Endothelial cell of umbilical vein (primary cell): ENCODE measurements at regions not wholly inside any gene's neighbourhood (a gene's known extent, or its start where the extent isn't known, plus 50 kb on each side); places are given as distances from the start of the nearest gene placed in this dataset.

Source experiments
- BruUV-seq: library from RNA; stranded (reverse); fragments of 400-500 nt; replicated peaks from 2 replicates; lab custom pipeline; 2021; lab: Mats Ljungman, UMichigan
- CTCF ChIA-PET: fragments of 300-600, 350-600 bp; sonication (Branson Sonifier 250); formaldehyde crosslinking; loops from one replicate; lab custom pipeline; 2021; ENCODE audit warnings: antibody characterized with exemption, inconsistent platforms; lab: Charles Lee
- POLR2A ChIA-PET: fragments of 300-600, 350-600 bp; sonication (Branson Sonifier 250); formaldehyde crosslinking; loops from one replicate; lab custom pipeline; 2021; ENCODE audit warnings: antibody characterized with exemption, inconsistent platforms; lab: Charles Lee
- DNase-seq: peaks from one replicate; pipeline ENCODE4 v3.0.0-alpha.2; 2011; ENCODE audit warnings: low read depth, low spot score
- FAIRE-seq: peaks from 2 replicates; lab custom pipeline; 2011; peaks lifted over from hg19 to GRCh38; lab: Jason Lieb, UNC
- H2AFZ ChIP-seq: 2 replicates; pipeline ENCODE4 v1.6.0; 2012; ENCODE audit warnings: low read depth, low read length, control low read depth, inconsistent platforms
- H3K27ac ChIP-seq: 2 replicates; pipeline ENCODE4 v1.5.1; 2011; ENCODE audit warnings: low read depth, mild to moderate bottlenecking, control low read depth, low read length, moderate library complexity; ENCODE audit not compliant: insufficient read depth
- H3K27me3 ChIP-seq, 2 experiments: 2 replicates each; pipeline versions ENCODE4 v1.6.0 to v1.6.1; 2011; ENCODE audit warnings: low read length in 2 of 2, mixed read lengths in 1 of 2; ENCODE audit not compliant: control insufficient read depth in 2 of 2, insufficient read depth in 2 of 2
- H3K36me3 ChIP-seq, 2 experiments: 2 replicates in 1 of 2; 3 replicates in 1 of 2; pipeline ENCODE4 v1.5.1; 2011; ENCODE audit warnings: low read length in 2 of 2, mild to moderate bottlenecking in 1 of 2, moderate library complexity in 1 of 2; ENCODE audit not compliant: control insufficient read depth in 2 of 2, insufficient read depth in 2 of 2; ENCODE audit errors: extremely low read depth in 1 of 2
- H3K4me1 ChIP-seq: 3 replicates; pipeline ENCODE4 v1.5.1; 2011; ENCODE audit warnings: mild to moderate bottlenecking, low read length; ENCODE audit not compliant: control insufficient read depth, insufficient read depth; ENCODE audit errors: extremely low read depth
- H3K4me2 ChIP-seq: 2 replicates; pipeline ENCODE4 v1.6.1; 2011; ENCODE audit warnings: low read length, control low read depth, mixed read lengths; ENCODE audit not compliant: insufficient read depth
- H3K4me3 ChIP-seq, 3 experiments: fragments of 200-600 bp in 1 of 3; sonication (generic), shearing (Covaris generic) in 1 of 3; replicated peaks in 1 of 3; 2 replicates each; pipeline ENCODE4 v1.5.1; 2011 to 2016; ENCODE audit warnings: control low read depth in 3 of 3, low read length in 3 of 3, mild to moderate bottlenecking in 2 of 3, inconsistent platforms in 1 of 3, low read depth in 1 of 3, moderate library complexity in 1 of 3; ENCODE audit not compliant: insufficient read depth in 1 of 3
- H3K79me2 ChIP-seq: 2 replicates; pipeline ENCODE4 v1.6.0; 2012; ENCODE audit warnings: low read length, inconsistent platforms; ENCODE audit not compliant: control insufficient read depth, insufficient read depth
- H3K9ac ChIP-seq: replicated peaks from 2 replicates; pipeline ENCODE3; 2011; ENCODE audit warnings: low read length, control low read depth; ENCODE audit not compliant: insufficient read depth; ENCODE audit errors: extremely low read depth
- H3K9me1 ChIP-seq: replicated peaks from 3 replicates; pipeline ENCODE4 v1.6.0; 2011; ENCODE audit warnings: mild to moderate bottlenecking, low read length; ENCODE audit not compliant: control insufficient read depth, insufficient read depth; ENCODE audit errors: extremely low read depth
- H3K9me3 ChIP-seq: replicated peaks from 2 replicates; pipeline ENCODE4 v1.5.1; 2012; ENCODE audit warnings: low read length, inconsistent platforms; ENCODE audit not compliant: control insufficient read depth, insufficient read depth
- H4K20me1 ChIP-seq: replicated peaks from 2 replicates; pipeline ENCODE3; 2011; ENCODE audit warnings: mild to moderate bottlenecking, low read length; ENCODE audit not compliant: control insufficient read depth, insufficient read depth; ENCODE audit errors: extremely low read depth
- EZH2 ChIP-seq: IDR thresholded peaks from 2 replicates; pipeline ENCODE4 v1.6.1; 2012; ENCODE audit warnings: borderline replicate concordance, low read depth, mild to moderate bottlenecking, moderate library complexity, low read length, inconsistent platforms; ENCODE audit not compliant: severe bottlenecking
- FOS ChIP-seq: IDR thresholded peaks from 2 replicates; pipeline ENCODE4 v1.6.1; 2011; ENCODE audit warnings: mild to moderate bottlenecking, low read length, moderate library complexity, borderline replicate concordance; ENCODE audit not compliant: insufficient read depth
- GATA2 ChIP-seq: IDR thresholded peaks from 2 replicates; pipeline ENCODE4 v1.7.0; 2011; ENCODE audit warnings: low read depth, mild to moderate bottlenecking, moderate library complexity, mixed read lengths, low read length; ENCODE audit not compliant: insufficient read length, insufficient read depth
- JUN ChIP-seq: IDR thresholded peaks from 2 replicates; pipeline ENCODE4 v1.6.1; 2011; ENCODE audit warnings: borderline replicate concordance, low read depth; ENCODE audit not compliant: insufficient read length, insufficient read depth
- MYC ChIP-seq: IDR thresholded peaks from one replicate; pipeline ENCODE4 v1.6.1; 2011; ENCODE audit warnings: mild to moderate bottlenecking, low read depth, low read length
- POLR2A ChIP-seq: IDR thresholded peaks from 2 replicates; pipeline ENCODE4 v1.6.1; 2012; ENCODE audit warnings: low read depth, mild to moderate bottlenecking, control low read depth, low read length
- POLR2AphosphoS5 ChIP-seq: IDR thresholded peaks from 2 replicates; pipeline ENCODE4 v1.6.1; 2012; ENCODE audit warnings: low read depth, mild to moderate bottlenecking, control low read depth, low read length, moderate library complexity; ENCODE audit not compliant: insufficient read depth
- dilution Hi-C: fragments of 300-500 bp; cut with MboI; formaldehyde crosslinking; loops from one replicate; pipeline ENCODE4 v1.15.0; 2019; ENCODE audit warnings: low sequenced_read_pairs; ENCODE audit not compliant: extremely low pct_ligation_motif_present
- intact Hi-C: fragments of 100-400 bp; cut with micrococcal nuclease; formaldehyde crosslinking; loops from one replicate; pipeline ENCODE4 v1.10.0; 2022
- TF ChIP-seq, protein P1 (sequence below), 2 donors: IDR thresholded peaks; 1 replicate in 1 of 2; 2 replicates in 1 of 2; pipeline ENCODE4 v1.5.1; 2011; ENCODE audit warnings: low read length in 2 of 2, mild to moderate bottlenecking in 2 of 2, moderate library complexity in 2 of 2, control low read depth in 1 of 2, inconsistent platforms in 1 of 2, low read depth in 1 of 2; ENCODE audit not compliant: insufficient read depth in 1 of 2; ENCODE audit errors: extremely low read depth in 1 of 2
- TF ChIP-seq, protein P2 (sequence below): IDR thresholded peaks from 2 replicates; pipeline ENCODE4 v1.6.1; 2011; ENCODE audit not compliant: insufficient read depth, insufficient read length

DNA sequence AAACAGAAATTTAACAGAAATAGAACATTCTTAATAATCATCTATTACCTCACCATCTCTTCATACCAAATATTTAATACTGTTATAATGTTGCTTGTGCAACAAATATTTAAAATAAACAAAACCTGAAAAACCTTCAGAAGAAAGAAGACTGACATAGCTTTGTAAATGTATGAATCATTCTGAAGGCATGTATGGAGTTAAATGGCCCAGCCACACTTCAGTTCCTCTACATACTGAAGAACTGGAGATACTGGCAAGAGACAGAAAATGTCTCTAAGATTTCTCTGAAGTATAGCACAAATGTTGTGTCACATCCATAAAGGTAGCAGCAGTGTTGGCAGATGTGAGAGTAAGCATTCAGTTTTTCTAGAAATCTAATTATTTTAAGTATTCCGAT, 275.3 kb upstream of the FGF13 start:
- no peak for FAIRE-seq
- Histone ChIP-seq H3K4me1 (no peaks in the 10 kb centered on the region), H3K27me3 (no peaks in the 10 kb centered on the region), H2AFZ (no peak overlapping the region), H3K4me2 (no peak overlapping the region), H3K9ac (no peak overlapping the region), H3K79me2 (no peaks in the 10 kb centered on the region), H3K9me1 (no peaks in the 10 kb centered on the region), H3K36me3 (no peaks in the 10 kb centered on the region), H3K9me3 (no peaks in the 10 kb centered on the region), H3K4me3 (no peak overlapping the region), H3K27ac (no peak overlapping the region), H4K20me1 (no peaks in the 10 kb centered on the region)
- no peak for DNase-seq
- intact Hi-C loops, result no loop called here
- CTCF ChIA-PET, result no interaction called here
- BruUV-seq, result no TSS peak
- POLR2A ChIA-PET, result no interaction called here
- TF ChIP-seq FOS, result no peak
- TF ChIP-seq MYC, result no peak
- TF ChIP-seq, protein P1, sequence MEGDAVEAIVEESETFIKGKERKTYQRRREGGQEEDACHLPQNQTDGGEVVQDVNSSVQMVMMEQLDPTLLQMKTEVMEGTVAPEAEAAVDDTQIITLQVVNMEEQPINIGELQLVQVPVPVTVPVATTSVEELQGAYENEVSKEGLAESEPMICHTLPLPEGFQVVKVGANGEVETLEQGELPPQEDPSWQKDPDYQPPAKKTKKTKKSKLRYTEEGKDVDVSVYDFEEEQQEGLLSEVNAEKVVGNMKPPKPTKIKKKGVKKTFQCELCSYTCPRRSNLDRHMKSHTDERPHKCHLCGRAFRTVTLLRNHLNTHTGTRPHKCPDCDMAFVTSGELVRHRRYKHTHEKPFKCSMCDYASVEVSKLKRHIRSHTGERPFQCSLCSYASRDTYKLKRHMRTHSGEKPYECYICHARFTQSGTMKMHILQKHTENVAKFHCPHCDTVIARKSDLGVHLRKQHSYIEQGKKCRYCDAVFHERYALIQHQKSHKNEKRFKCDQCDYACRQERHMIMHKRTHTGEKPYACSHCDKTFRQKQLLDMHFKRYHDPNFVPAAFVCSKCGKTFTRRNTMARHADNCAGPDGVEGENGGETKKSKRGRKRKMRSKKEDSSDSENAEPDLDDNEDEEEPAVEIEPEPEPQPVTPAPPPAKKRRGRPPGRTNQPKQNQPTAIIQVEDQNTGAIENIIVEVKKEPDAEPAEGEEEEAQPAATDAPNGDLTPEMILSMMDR (IDR thresholded peaks at IDR 0.05; ENCODE audit: extremely low read depth in 1 of 2, insufficient read depth in 1 of 2, low read depth in 1 of 2, low read length in 2 of 2), result no peak
- TF ChIP-seq, protein P2, sequence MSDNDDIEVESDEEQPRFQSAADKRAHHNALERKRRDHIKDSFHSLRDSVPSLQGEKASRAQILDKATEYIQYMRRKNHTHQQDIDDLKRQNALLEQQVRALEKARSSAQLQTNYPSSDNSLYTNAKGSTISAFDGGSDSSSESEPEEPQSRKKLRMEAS, result no peak
- dilution Hi-C loops, result no loop called here

DNA sequence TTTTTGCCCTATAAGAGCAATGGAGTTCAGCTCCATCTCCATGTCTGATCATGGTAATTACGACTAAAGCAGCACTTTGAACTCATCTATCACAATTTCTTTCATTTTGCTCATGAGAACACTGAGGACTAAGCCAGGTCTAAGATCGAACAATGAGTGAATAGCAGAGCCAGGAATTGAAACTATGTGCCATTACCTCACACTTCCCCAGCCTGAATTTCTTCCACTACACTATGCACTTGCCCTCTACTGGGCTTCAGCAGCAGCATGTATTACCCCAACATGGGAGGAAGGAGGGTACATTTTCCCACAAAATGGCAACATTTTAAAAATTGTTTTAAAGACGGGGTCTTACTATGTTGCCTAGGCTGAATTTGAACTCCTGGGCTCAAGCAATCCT, 274.7 kb upstream of the FGF13 start:
- no peak for TF ChIP-seq POLR2A
- no peak for TF ChIP-seq POLR2AphosphoS5
- TF ChIP-seq MYC, result no peak
- TF ChIP-seq JUN, result no peak
- TF ChIP-seq FOS, result no peak
- TF ChIP-seq, protein P2, result no peak
- TF ChIP-seq EZH2, result no peak
- TF ChIP-seq, protein P1 (IDR thresholded peaks at IDR 0.05; ENCODE audit: extremely low read depth in 1 of 2, insufficient read depth in 1 of 2, low read depth in 1 of 2, low read length in 2 of 2), result no peak
- TF ChIP-seq GATA2, result no peak
- intact Hi-C loops, result no loop called here
- Histone ChIP-seq H2AFZ (no peak overlapping the region), H3K9ac (no peak overlapping the region), H3K36me3 (no peaks in the 10 kb centered on the region), H4K20me1 (no peaks in the 10 kb centered on the region), H3K9me1 (no peaks in the 10 kb centered on the region), H3K79me2 (no peaks in the 10 kb centered on the region), H3K9me3 (no peaks in the 10 kb centered on the region), H3K27me3 (no peaks in the 10 kb centered on the region), H3K4me2 (no peak overlapping the region), H3K27ac (no peak overlapping the region), H3K4me1 (no peaks in the 10 kb centered on the region), H3K4me3 (no peak overlapping the region)
- dilution Hi-C loops, result no loop called here
- no TSS peak for BruUV-seq
- FAIRE-seq (no peak), DNase-seq (no peak)
- CTCF ChIA-PET, result no interaction called here
- POLR2A ChIA-PET, result no interaction called here
